DND-41 (cell line): ENCODE measurements at regions not wholly inside any gene's neighbourhood (a gene's known extent, or its start where the extent isn't known, plus 50 kb on each side); places are given as distances from the start of the nearest gene placed in this dataset.

Source experiments
- ATAC-seq: fragments of 200-7000 bp; cut with Tn5 transposase; 3 replicates; pipeline ENCODE4 v1.9.1; 2021; ENCODE audit warnings: low read depth; ENCODE audit not compliant: insufficient read depth
- DNase-seq: peaks from one replicate; pipeline ENCODE4 v3.0.0-alpha.2; 2020
- H2AFZ ChIP-seq: 2 replicates; pipeline ENCODE4 v1.6.0; 2012; ENCODE audit warnings: low read depth, low read length
- H3K27ac ChIP-seq: 2 replicates; pipeline ENCODE4 v1.5.1; 2012; ENCODE audit warnings: low read length, inconsistent platforms
- H3K27me3 ChIP-seq: fragments of 200-600 bp; sonication (generic); 2 replicates; pipeline ENCODE4 v1.6.0; 2012; ENCODE audit warnings: low read length, mild to moderate bottlenecking, inconsistent platforms; ENCODE audit not compliant: insufficient read depth, poor library complexity
- H3K36me3 ChIP-seq: 2 replicates; pipeline ENCODE4 v1.5.1; 2012; ENCODE audit warnings: low read length, inconsistent platforms; ENCODE audit not compliant: insufficient read depth
- H3K4me1 ChIP-seq: 2 replicates; pipeline ENCODE4 v1.5.1; 2012; ENCODE audit warnings: mild to moderate bottlenecking, low read length; ENCODE audit not compliant: insufficient read depth
- H3K4me2 ChIP-seq: 2 replicates; pipeline ENCODE4 v1.6.0; 2012; ENCODE audit warnings: mild to moderate bottlenecking, moderate library complexity, low read length, inconsistent platforms; ENCODE audit not compliant: insufficient read depth
- H3K4me3 ChIP-seq, 2 experiments: fragments of 200-600 bp in 1 of 2; shearing (Covaris generic) in 1 of 2; 2 replicates each; pipeline ENCODE4 v1.5.1; 2012 to 2016; ENCODE audit warnings: inconsistent platforms in 2 of 2, low read length in 2 of 2, mild to moderate bottlenecking in 2 of 2, low read depth in 1 of 2, moderate library complexity in 1 of 2
- H3K79me2 ChIP-seq: 2 replicates; pipeline ENCODE4 v1.6.0; 2012; ENCODE audit warnings: low read length, inconsistent platforms; ENCODE audit not compliant: insufficient read depth
- H3K9ac ChIP-seq: 2 replicates; pipeline ENCODE4 v1.6.0; 2012; ENCODE audit warnings: low read depth, mild to moderate bottlenecking, inconsistent platforms, low read length, moderate library complexity
- H3K9me3 ChIP-seq: 2 replicates; pipeline ENCODE4 v1.5.1; 2012; ENCODE audit warnings: low read length, moderate library complexity, mild to moderate bottlenecking, inconsistent platforms; ENCODE audit not compliant: insufficient read depth, severe bottlenecking
- H4K20me1 ChIP-seq: 2 replicates; pipeline ENCODE4 v1.6.0; 2012; ENCODE audit warnings: low read length; ENCODE audit not compliant: insufficient read depth
- EZH2 ChIP-seq: IDR thresholded peaks from 3 replicates; pipeline ENCODE4 v1.6.1; 2012; ENCODE audit warnings: borderline replicate concordance, low read depth, mild to moderate bottlenecking, moderate library complexity, low read length, inconsistent platforms; ENCODE audit not compliant: severe bottlenecking
- TF ChIP-seq, protein P1 (sequence below): IDR thresholded peaks from 2 replicates; pipeline ENCODE4 v1.5.1; 2012; ENCODE audit warnings: borderline replicate concordance, low read length, moderate library complexity, mild to moderate bottlenecking; ENCODE audit not compliant: poor library complexity, severe bottlenecking; ENCODE audit errors: extremely low read depth

DNA sequence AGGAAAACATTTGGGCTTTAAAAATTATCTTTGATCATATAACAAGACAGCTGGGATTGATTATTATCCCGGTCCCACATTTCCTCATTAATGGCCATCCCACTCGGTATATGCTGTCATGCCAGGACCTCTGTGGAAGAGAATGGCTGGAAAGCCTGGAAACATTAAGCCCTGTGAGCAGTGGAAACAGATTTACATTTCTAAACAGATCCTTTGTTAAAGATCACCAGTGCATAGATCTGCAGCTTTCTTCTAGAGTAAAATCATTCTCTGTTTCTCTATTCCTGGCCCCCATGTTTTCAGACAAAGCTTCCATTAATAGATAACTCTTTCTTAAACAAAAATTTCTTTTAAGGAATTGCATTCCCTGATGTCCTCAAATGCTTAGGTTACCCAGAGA, 152.2 kb downstream of the CAVIN4 start:
- Histone ChIP-seq H3K4me3 (no peak overlapping the region), H3K9ac (no peak overlapping the region), H3K4me1 (no peaks in the 10 kb centered on the region), H3K27ac (no peak overlapping the region), H3K79me2 (no peaks in the 10 kb centered on the region), H3K36me3 (no peaks in the 10 kb centered on the region), H3K27me3 (no peaks in the 10 kb centered on the region), H3K4me2 (no peak overlapping the region), H2AFZ (no peak overlapping the region), H4K20me1 (no peaks in the 10 kb centered on the region), H3K9me3 (no peaks in the 10 kb centered on the region)
- TF ChIP-seq EZH2 = no peak
- TF ChIP-seq, protein P1, sequence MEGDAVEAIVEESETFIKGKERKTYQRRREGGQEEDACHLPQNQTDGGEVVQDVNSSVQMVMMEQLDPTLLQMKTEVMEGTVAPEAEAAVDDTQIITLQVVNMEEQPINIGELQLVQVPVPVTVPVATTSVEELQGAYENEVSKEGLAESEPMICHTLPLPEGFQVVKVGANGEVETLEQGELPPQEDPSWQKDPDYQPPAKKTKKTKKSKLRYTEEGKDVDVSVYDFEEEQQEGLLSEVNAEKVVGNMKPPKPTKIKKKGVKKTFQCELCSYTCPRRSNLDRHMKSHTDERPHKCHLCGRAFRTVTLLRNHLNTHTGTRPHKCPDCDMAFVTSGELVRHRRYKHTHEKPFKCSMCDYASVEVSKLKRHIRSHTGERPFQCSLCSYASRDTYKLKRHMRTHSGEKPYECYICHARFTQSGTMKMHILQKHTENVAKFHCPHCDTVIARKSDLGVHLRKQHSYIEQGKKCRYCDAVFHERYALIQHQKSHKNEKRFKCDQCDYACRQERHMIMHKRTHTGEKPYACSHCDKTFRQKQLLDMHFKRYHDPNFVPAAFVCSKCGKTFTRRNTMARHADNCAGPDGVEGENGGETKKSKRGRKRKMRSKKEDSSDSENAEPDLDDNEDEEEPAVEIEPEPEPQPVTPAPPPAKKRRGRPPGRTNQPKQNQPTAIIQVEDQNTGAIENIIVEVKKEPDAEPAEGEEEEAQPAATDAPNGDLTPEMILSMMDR = no peak
- ATAC-seq (no peak), DNase-seq (no peak)

DNA sequence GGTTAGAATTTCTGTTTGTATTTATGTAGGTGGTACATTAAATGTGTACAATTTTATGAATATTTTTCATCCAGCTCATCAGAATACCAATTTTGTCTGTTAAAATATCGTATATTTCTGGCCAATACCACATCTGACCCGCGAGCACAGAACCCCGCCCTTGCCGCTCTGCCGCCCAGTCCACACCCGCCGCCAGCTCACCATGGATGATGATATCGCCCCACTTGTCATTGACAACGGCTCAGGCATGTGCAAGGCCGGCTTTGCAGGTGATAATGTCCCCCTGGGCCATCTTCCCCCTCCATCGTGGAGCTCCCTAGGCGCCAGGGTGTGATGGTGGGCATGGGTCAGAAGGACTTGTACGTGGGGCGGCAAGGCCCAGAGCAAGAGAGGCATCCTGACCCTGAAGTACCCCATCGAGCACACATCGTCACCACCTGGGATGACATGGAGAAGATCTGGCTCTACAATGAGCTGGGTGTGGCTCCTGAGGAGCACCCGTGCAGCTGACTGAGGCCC, 153.2 kb downstream of the CAVIN4 start:
- no peaks in the 10 kb centered on the region for H4K20me1 ChIP-seq
- H3K9ac ChIP-seq = no peak overlapping the region
- no peak overlapping the region for H2AFZ ChIP-seq
- ATAC-seq (no peak), DNase-seq (no peak)
- H3K4me1 ChIP-seq = no peaks in the 10 kb centered on the region
- no peak overlapping the region for H3K27ac ChIP-seq
- H3K27me3 ChIP-seq = no peaks in the 10 kb centered on the region
- H3K79me2 ChIP-seq = no peaks in the 10 kb centered on the region
- no peaks in the 10 kb centered on the region for H3K36me3 ChIP-seq
- no peaks in the 10 kb centered on the region for H3K9me3 ChIP-seq
- TF ChIP-seq, protein P1 = no peak
- TF ChIP-seq EZH2 = no peak
- H3K4me3 ChIP-seq = no peak overlapping the region
- H3K4me2 ChIP-seq = no peak overlapping the region

DNA sequence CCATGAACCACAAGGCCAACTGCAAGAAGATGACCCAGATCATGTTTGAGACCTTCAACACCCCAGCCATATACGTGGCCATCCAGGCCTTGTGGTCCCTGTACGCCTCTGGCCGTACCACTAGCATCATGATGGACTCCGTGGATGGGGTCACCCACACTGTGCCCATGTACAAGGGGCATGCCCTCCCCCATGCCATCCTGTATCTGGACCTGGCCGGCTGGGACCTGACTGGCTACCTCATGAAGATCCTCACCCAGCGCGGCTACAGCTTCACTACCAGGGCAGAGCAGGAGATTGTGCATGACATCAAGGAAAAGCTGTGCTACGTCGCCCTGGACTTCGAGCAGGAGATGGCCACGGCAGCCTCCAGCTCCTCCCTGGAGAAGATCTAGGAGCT, 153.7 kb downstream of the CAVIN4 start:
- Histone ChIP-seq H3K27me3 (no peaks in the 10 kb centered on the region), H3K36me3 (no peaks in the 10 kb centered on the region), H3K79me2 (no peaks in the 10 kb centered on the region), H2AFZ (no peak overlapping the region), H3K4me3 (no peak overlapping the region), H3K27ac (no peak overlapping the region), H3K9ac (no peak overlapping the region), H3K9me3 (no peaks in the 10 kb centered on the region), H3K4me1 (no peaks in the 10 kb centered on the region), H4K20me1 (no peaks in the 10 kb centered on the region), H3K4me2 (no peak overlapping the region)
- ATAC-seq = no peak
- no peak for DNase-seq
- no peak for TF ChIP-seq EZH2
- TF ChIP-seq, protein P1 = no peak

DNA sequence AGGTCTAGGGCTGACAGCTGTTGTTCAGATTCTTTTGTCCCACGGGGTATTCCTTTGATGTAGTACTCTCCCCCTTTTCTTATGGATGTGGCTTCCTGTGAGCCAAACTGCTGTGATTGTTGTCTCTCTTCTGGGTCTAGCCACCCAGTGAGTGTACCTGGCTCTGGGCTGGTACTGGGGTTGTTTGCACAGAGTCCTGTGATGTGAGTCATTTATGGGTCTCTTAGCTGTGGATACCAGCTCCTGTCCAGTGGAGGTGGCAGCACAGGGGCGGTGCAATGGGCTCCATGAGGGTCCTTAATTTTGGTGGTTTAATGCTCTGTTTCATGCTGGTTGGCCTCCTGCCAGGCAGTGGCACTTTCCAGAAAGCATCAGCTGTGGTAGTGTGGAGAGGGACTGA, 161.3 kb downstream of the CAVIN4 start:
- TF ChIP-seq, protein P1 = no peak
- no peak for TF ChIP-seq EZH2
- Histone ChIP-seq H3K9ac (no peak overlapping the region), H3K36me3 (no peaks in the 10 kb centered on the region), H4K20me1 (no peaks in the 10 kb centered on the region), H3K27me3 (no peaks in the 10 kb centered on the region), H3K9me3 (no peaks in the 10 kb centered on the region), H3K4me2 (no peak overlapping the region), H3K4me1 (no peaks in the 10 kb centered on the region), H2AFZ (no peak overlapping the region), H3K79me2 (no peaks in the 10 kb centered on the region), H3K4me3 (no peak overlapping the region), H3K27ac (no peak overlapping the region)
- no peak for ATAC-seq
- no peak for DNase-seq
